HAP-1 (cell line): ENCODE measurements at regions not wholly inside any gene's neighbourhood (a gene's known extent, or its start where the extent isn't known, plus 50 kb on each side); places are given as distances from the start of the nearest gene placed in this dataset.

Experiments used
- DNase-seq, 2 experiments: peaks; one replicate each; pipeline ENCODE4 v3.0.0-alpha.2; 2016 to 2020; ENCODE audit warnings: low spot score in 2 of 2
- H3K27me3 ChIP-seq: fragments of 250-450 bp; sonication (Bioruptor Pico); 2 replicates; pipeline ENCODE4 v1.5.1; 2020; ENCODE audit warnings: low read depth, mild to moderate bottlenecking, moderate library complexity
- H3K36me3 ChIP-seq: fragments of 250-450 bp; sonication (Bioruptor Pico); replicated peaks from 2 replicates; pipeline ENCODE4 v1.5.1; 2020; ENCODE audit warnings: mild to moderate bottlenecking
- H3K4me1 ChIP-seq: fragments of 250-450 bp; sonication (Bioruptor Pico); 2 replicates; pipeline ENCODE4 v1.5.1; 2020; ENCODE audit warnings: mild to moderate bottlenecking
- H3K4me3 ChIP-seq: fragments of 250-450 bp; sonication (Bioruptor Pico); 2 replicates; pipeline ENCODE4 v1.5.1; 2020; ENCODE audit warnings: mild to moderate bottlenecking, moderate library complexity
- H3K9me3 ChIP-seq: fragments of 250-450 bp; sonication (Bioruptor Pico); 2 replicates; pipeline ENCODE4 v1.5.1; 2020; ENCODE audit warnings: mild to moderate bottlenecking, moderate library complexity
- in situ Hi-C: fragments of 300-500 bp; cut with MboI; formaldehyde crosslinking; loops from 3 replicates; pipeline ENCODE4 v1.14.3; 2020; ENCODE audit warnings: low sequenced_read_pairs, inconsistent platforms, mixed read lengths

DNA sequence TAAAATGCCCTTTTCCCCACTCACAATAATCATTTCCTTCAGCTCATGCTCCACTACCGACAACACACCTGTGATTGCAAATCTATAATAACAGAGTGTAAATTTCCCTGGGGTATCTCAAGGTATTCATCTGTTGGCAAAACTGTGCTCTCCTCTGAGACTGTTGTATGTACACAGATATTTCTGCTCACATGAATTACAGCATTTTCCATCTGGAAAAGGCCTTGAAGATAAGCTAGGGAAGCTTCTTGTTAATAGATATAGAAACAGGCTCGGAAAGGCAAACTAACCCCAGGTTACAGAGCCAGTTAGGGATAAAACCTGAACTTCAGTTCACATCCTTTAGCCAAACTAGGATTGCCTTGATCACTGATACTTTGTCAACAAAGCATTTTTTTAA is 210.4 kb upstream of the KRR1 start:
- Histone ChIP-seq H3K4me3 (no peak overlapping the region), H3K36me3 (no peaks in the 10 kb centered on the region), H3K9me3 (no peaks in the 10 kb centered on the region), H3K4me1 (peaks cover 8% of the 10 kb centered on the region), H3K27me3 (no peaks in the 10 kb centered on the region)
- in situ Hi-C loops, result no loop called here
- no peak for DNase-seq

DNA sequence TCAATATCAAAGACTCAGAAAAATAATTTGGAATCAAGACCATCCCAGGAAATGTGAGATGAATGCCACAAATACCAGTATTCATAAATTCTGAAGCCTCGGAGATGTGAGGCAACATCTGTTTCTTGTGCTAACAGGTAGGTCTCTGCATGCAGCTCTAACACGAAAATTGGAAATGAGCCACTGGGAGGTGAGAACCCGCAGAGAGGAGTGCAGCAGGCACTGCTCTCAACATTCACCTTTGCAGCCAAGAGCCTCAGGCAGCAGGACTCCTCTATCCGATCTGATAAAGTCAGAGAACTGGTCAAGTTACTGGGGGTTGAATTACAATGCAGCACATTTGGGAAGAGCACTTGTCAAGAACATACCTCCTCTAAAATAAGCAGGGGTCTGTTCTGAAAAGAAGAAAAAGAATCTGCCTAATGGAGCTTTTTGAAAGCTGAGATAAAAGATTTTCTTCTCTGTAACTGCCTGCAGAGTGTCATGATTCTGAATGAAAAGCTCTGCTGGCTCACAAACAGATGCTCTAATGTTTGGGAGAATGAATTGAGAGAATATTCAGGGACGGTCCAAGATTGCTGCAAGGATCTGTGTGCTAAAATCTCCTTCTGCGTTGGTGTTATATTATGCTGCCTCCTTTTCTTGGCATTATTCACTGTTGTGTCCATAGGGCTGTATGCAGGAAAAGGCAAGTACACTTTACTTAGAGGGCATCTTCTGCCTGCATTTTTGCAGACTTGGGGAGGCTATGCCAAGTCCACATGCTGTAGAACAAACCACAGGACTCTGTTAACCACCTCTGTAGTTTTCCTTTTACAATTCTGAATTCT is 209.6 kb upstream of the KRR1 start:
- in situ Hi-C loops, result no loop called here
- H3K27me3 ChIP-seq, result no peaks in the 10 kb centered on the region
- no peaks in the 10 kb centered on the region for H3K36me3 ChIP-seq
- no peak overlapping the region for H3K4me3 ChIP-seq
- H3K9me3 ChIP-seq, result no peaks in the 10 kb centered on the region
- no peak for DNase-seq
- H3K4me1 ChIP-seq, result peaks cover 8% of the 10 kb centered on the region

GRCh38 chr12:75717902-75718301 is 206.5 kb upstream of the KRR1 start:
- in situ Hi-C loops, result no loop called here
- Histone ChIP-seq H3K27me3 (no peaks in the 10 kb centered on the region), H3K4me1 (peaks cover 13% of the 10 kb centered on the region), H3K36me3 (no peaks in the 10 kb centered on the region), H3K4me3 (no peak overlapping the region), H3K9me3 (no peaks in the 10 kb centered on the region)
- DNase-seq, result no peak

- no peak overlapping the region for H3K4me3 ChIP-seq
- in situ Hi-C loops, result no loop called here
- no peaks in the 10 kb centered on the region for H3K27me3 ChIP-seq
- H3K36me3 ChIP-seq, result no peaks in the 10 kb centered on the region
- DNase-seq, result no peak
- H3K9me3 ChIP-seq, result no peaks in the 10 kb centered on the region
- H3K4me1 ChIP-seq, result peaks cover 6% of the 10 kb centered on the region
Observed at GRCh38 chr12:75716291-75717025, 205.0 kb upstream of the KRR1 start.

DNA sequence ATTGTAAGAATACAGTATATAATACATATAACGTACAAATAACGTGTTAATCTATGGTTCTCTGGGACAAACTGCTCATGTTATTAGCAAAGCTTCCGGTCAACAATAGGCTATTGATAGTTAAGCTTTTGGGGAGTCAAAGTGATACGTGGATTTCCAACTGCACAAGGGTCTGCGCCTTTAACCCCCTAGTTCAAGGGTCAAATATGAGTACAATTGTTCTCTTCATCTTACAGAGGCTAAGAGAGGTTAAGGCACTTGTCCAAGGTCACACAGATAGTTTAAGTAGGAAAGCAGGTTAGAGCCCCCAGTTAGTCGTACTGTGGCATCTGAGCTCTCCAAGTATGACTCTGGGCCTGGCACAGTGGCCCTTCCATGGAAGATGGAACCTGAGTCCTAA is 204.3 kb upstream of the KRR1 start:
- no peak overlapping the region for H3K4me3 ChIP-seq
- DNase-seq, result no peak
- in situ Hi-C loops, result no loop called here
- no peaks in the 10 kb centered on the region for H3K36me3 ChIP-seq
- H3K9me3 ChIP-seq, result no peaks in the 10 kb centered on the region
- H3K4me1 ChIP-seq, result peaks cover 6% of the 10 kb centered on the region
- H3K27me3 ChIP-seq, result no peaks in the 10 kb centered on the region

DNA sequence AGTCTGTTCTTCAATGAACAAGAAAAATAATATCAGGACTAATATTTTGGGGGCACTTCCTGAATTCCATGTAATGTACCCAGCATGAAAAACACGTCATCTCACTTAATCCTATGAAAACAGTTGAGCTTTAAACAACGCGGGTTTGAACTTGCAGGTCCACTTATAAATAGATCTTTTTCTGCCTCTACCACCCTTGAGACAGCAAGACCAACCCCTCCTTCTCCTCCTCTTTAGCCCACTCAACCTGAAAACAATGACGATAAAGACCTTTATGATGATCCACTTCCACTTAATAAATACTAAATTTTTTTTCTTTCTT is 203.9 kb upstream of the KRR1 start:
- Histone ChIP-seq H3K4me1 (peaks cover 6% of the 10 kb centered on the region), H3K9me3 (no peaks in the 10 kb centered on the region), H3K4me3 (no peak overlapping the region), H3K36me3 (no peaks in the 10 kb centered on the region), H3K27me3 (no peaks in the 10 kb centered on the region)
- in situ Hi-C loops, result no loop called here
- no peak for DNase-seq

DNA sequence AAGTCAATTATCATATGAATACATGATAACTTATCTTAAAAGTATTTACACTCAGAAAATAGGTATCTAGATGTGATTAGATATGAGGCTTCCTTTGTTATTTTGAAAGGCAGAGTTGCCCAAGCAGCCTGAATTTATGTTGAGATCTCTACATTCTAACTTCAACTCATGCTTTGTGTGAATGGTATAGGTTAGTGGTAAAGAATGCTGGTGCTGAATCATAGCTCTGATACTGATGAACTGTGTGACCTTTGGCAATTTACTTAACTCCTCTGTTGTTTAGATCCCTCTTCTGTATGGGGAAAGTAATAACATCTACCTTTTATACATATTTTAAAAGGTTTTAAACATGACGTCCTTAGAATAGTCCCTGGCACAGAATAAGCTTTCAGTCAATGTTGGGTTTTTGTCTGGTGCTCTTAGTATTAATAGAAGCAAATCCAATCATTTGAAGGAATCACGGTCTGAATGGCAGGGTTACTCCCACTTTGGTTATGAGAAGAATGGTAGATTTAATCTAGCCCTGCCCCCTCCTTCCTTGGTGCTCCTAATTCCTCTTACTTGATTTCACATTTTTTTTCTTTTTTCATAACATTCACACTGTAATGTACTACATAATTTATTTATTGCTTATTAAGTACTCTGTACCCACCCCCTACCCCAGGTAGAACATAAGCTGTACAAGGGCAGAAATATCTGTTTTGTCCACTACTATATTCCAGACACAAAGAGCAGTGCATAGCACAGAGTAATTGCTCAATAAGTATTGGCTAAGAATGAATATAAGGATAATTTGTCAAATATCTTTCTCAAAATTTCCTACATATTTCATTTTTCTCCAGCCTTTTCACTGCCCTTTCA is 203.3 kb upstream of the KRR1 start:
- Histone ChIP-seq H3K9me3 (no peaks in the 10 kb centered on the region), H3K36me3 (no peaks in the 10 kb centered on the region), H3K27me3 (no peaks in the 10 kb centered on the region), H3K4me1 (peaks cover 6% of the 10 kb centered on the region), H3K4me3 (no peak overlapping the region)
- DNase-seq, result no peak
- in situ Hi-C loops, result no loop called here

DNA sequence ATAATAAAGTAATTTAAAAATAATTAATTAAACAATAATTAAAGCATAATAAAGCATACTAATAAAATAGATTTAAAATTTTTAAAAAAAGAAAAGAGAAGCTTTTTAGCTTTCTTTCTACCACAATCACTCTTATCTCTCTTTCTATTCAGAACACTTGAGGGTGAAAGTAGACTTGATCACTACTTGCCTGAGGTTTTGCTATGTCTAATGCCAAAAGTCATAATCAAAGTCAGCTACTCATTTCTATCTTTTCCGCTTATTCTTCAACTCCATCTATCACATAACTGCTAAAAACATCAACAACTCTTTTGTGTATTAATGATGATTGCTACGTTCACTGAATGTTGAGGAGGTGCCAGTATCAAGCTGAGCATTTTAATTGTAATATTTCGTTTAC is 202.0 kb upstream of the KRR1 start:
- Histone ChIP-seq H3K4me3 (no peak overlapping the region), H3K9me3 (no peaks in the 10 kb centered on the region), H3K4me1 (peaks cover 6% of the 10 kb centered on the region), H3K27me3 (no peaks in the 10 kb centered on the region), H3K36me3 (no peaks in the 10 kb centered on the region)
- in situ Hi-C loops, result no loop called here
- no peak for DNase-seq

- H3K4me3 ChIP-seq, result no peak overlapping the region
- H3K4me1 ChIP-seq, result peaks cover 6% of the 10 kb centered on the region
- no peaks in the 10 kb centered on the region for H3K9me3 ChIP-seq
- H3K36me3 ChIP-seq, result no peaks in the 10 kb centered on the region
- DNase-seq, result no peak
- H3K27me3 ChIP-seq, result no peaks in the 10 kb centered on the region
- in situ Hi-C loops, result no loop called here
Observed at GRCh38 chr12:75712223-75712622, 200.8 kb upstream of the KRR1 start.

DNA sequence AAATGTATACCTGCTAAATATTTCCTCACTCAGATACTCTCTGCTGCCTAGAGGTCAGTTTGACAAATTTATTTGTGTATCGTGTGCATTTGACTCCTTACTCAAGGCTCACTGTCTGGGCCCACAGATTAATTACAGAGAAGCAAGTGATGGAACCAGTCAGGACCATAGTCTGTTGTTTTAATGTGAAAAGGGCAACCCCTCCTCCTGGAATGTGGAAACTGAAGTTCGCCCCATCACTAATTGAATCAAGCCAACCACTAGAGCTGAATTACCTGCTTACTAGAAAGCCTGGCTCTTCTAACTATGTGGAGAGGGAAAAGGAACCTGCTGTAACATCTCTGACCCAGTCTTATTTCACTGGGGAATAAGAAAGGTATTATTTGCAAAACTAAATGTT is 199.9 kb upstream of the KRR1 start:
- DNase-seq, result no peak
- Histone ChIP-seq H3K9me3 (no peaks in the 10 kb centered on the region), H3K4me1 (peaks cover 6% of the 10 kb centered on the region)

GRCh38 chr12:75710361-75711069 is 199.1 kb upstream of the KRR1 start:
- H3K9me3 ChIP-seq, result no peaks in the 10 kb centered on the region
- in situ Hi-C loops, result no loop called here
- DNase-seq, result no peak
- peaks cover 6% of the 10 kb centered on the region for H3K4me1 ChIP-seq
- no peaks in the 10 kb centered on the region for H3K36me3 ChIP-seq
- H3K27me3 ChIP-seq, result no peaks in the 10 kb centered on the region
- H3K4me3 ChIP-seq, result no peak overlapping the region

More for the DNA sequence above, 199.9 kb upstream of the KRR1 start:
- Histone ChIP-seq H3K4me3 (no peak overlapping the region), H3K36me3 (no peaks in the 10 kb centered on the region), H3K27me3 (no peaks in the 10 kb centered on the region)
- in situ Hi-C loops, result no loop called here

- H3K4me3 ChIP-seq, result no peak overlapping the region
- no peaks in the 10 kb centered on the region for H3K36me3 ChIP-seq
- no peaks in the 10 kb centered on the region for H3K9me3 ChIP-seq
- peaks cover 1% of the 10 kb centered on the region for H3K4me1 ChIP-seq
- no peaks in the 10 kb centered on the region for H3K27me3 ChIP-seq
- no peak for DNase-seq
- in situ Hi-C loops, result no loop called here
Observed at GRCh38 chr12:75709503-75709902, 198.1 kb upstream of the KRR1 start.

- in situ Hi-C loops, result no loop called here
- Histone ChIP-seq H3K27me3 (no peaks in the 10 kb centered on the region), H3K9me3 (no peaks in the 10 kb centered on the region), H3K36me3 (no peaks in the 10 kb centered on the region), H3K4me3 (no peak overlapping the region), H3K4me1 (peaks cover 3% of the 10 kb centered on the region)
- no peak for DNase-seq
Observed at GRCh38 chr12:75708802-75709201, 197.4 kb upstream of the KRR1 start.
